ENCODE measurements at regions not wholly inside any gene's neighbourhood (a gene's known extent, or its start where the extent isn't known, plus 50 kb on each side); places are given as distances from the start of the nearest gene placed in this dataset.

DNA sequence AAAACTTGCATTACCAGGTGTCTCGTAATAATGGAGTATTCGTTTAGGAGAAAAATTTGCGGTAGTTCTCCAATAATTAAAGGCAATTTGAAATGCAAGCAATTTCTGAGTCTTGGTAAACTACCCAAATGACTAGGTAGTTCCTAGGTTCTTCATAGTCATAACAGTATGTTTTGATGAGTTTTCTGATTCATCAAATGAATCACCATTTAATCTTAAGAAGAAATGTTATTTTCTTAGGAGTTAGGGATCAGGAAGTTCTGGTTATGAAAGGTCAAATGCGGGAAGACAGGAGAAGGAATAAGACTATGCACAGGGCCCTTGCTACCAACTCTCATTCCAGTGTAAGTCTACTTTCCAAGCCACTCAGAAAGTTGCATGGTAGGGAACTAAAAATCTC is 221.5 kb upstream of the SOX9 start:
- no peak overlapping the region for H3K4me3 ChIP-seq (ENCODE audit: low read depth, poor library complexity, severe bottlenecking)
- no peak for TF ChIP-seq POLR2A (IDR thresholded peaks at IDR 0.05)
- TF ChIP-seq, protein P1, sequence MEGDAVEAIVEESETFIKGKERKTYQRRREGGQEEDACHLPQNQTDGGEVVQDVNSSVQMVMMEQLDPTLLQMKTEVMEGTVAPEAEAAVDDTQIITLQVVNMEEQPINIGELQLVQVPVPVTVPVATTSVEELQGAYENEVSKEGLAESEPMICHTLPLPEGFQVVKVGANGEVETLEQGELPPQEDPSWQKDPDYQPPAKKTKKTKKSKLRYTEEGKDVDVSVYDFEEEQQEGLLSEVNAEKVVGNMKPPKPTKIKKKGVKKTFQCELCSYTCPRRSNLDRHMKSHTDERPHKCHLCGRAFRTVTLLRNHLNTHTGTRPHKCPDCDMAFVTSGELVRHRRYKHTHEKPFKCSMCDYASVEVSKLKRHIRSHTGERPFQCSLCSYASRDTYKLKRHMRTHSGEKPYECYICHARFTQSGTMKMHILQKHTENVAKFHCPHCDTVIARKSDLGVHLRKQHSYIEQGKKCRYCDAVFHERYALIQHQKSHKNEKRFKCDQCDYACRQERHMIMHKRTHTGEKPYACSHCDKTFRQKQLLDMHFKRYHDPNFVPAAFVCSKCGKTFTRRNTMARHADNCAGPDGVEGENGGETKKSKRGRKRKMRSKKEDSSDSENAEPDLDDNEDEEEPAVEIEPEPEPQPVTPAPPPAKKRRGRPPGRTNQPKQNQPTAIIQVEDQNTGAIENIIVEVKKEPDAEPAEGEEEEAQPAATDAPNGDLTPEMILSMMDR (IDR thresholded peaks at IDR 0.05) = no peak
- intact Hi-C loops (cut with DNase I; ENCODE audit: low total_unique reads) = no loop called here
- 88 to 91% methylated on average over 4 of the region's 4 CpGs for WGBS, 2 donors
- DNase-seq (ENCODE audit: low spot score in 2 of 2) = no peak

DNA sequence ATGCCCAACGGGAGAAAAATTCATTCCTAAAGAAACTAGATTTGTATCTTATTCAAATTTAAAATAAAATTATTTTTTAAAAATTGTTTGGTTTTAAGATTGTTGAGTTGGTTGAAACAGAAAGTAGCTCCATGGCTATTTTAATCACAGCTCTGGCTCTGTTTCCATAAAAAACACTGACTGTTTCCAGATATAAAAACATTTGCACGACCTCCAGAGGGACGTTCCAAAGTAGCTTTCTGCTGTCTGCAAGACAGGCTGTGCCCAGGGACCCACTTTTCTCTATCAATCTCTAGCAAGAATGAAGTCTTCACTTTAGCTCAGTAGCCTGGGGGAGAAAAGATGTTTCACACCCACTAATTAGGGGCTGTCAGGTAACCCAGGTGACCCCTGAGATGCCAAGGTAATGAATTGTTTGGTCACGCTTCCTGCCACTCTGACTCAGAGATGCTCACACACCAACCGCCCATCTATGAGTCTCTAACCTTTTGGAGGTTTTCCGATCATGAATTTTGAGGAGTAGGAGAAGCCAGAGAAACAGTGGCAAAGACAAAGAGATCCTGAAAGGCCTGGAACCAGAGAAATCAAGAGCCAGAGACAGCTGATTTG is 220.1 kb upstream of the SOX9 start:
- DNase-seq (ENCODE audit: low spot score in 2 of 2) = no peak
- no peak overlapping the region for H3K4me3 ChIP-seq (ENCODE audit: low read depth, poor library complexity, severe bottlenecking)
- no peak for TF ChIP-seq POLR2A (IDR thresholded peaks at IDR 0.05)
- TF ChIP-seq, protein P1 (IDR thresholded peaks at IDR 0.05) = no peak
- 70 to 73% methylated on average over 6 of the region's 6 CpGs for WGBS, 2 donors
- intact Hi-C loops (cut with DNase I; ENCODE audit: low total_unique reads) = no loop called here

DNA sequence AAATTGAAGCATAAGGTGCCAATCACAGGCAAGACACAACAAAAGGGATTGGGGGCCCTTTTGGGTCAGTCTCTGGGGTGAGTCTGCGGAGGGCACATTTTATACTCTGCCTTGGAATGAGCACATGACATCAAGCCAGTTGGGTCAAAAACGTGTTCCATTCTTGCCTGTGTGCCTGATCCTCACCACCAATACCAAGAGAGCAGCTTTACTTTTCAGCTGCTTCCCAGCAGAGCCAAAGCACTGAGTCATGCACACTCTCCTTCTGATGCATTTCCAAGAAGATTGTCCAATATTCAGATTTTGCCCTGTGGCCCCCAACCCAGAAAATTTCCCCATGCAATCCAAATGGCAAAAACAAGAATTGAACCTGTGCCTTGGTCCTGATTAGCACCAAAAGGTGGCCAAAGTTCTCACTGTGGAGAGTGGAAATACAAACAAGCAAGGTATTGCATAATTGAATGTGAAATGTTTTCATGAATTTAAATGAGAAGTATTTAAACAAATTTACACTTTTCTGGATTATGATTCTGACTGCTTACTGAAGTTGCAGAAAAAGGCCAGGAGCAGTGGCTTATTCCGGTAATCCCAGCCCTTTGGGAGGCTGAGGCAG is 217.8 kb upstream of the SOX9 start:
- no peak for DNase-seq (ENCODE audit: low spot score in 2 of 2)
- TF ChIP-seq POLR2A (IDR thresholded peaks at IDR 0.05) = no peak
- no peak overlapping the region for H3K4me3 ChIP-seq (ENCODE audit: low read depth, poor library complexity, severe bottlenecking)
- WGBS, 2 donors = 50 to 60% methylated on average over 3 of the region's 3 CpGs
- intact Hi-C loops (cut with DNase I; ENCODE audit: low total_unique reads) = no loop called here

GRCh38 chr17:71905376-71906031 is 215.3 kb upstream of the SOX9 start:
- no peak for DNase-seq (ENCODE audit: low spot score in 2 of 2)
- no peak overlapping the region for H3K4me3 ChIP-seq (ENCODE audit: low read depth, poor library complexity, severe bottlenecking)
- 95 to 99% methylated on average over 3 of the region's 3 CpGs for WGBS, 2 donors
- TF ChIP-seq, protein P1 (IDR thresholded peaks at IDR 0.05) = no peak
- no peak for TF ChIP-seq POLR2A (IDR thresholded peaks at IDR 0.05)
- intact Hi-C loops (cut with DNase I; ENCODE audit: low total_unique reads) = no loop called here

- no peak for TF ChIP-seq POLR2A (IDR thresholded peaks at IDR 0.05)
- TF ChIP-seq, protein P1 (IDR thresholded peaks at IDR 0.05) = no peak
- DNase-seq (ENCODE audit: low spot score in 2 of 2) = no peak
- WGBS, 2 donors = 88% methylated on average over 5 of the region's 5 CpGs
- no peak overlapping the region for H3K4me3 ChIP-seq (ENCODE audit: low read depth, poor library complexity, severe bottlenecking)
- intact Hi-C loops (cut with DNase I; ENCODE audit: low total_unique reads) = no loop called here
Observed at GRCh38 chr17:71909155-71909554, 211.7 kb upstream of the SOX9 start.

GRCh38 chr17:71910002-71910401 is 210.8 kb upstream of the SOX9 start:
- DNase-seq (ENCODE audit: low spot score in 2 of 2) = no peak
- TF ChIP-seq POLR2A (IDR thresholded peaks at IDR 0.05) = no peak
- TF ChIP-seq, protein P1 (IDR thresholded peaks at IDR 0.05) = no peak
- WGBS, 2 donors = 73 to 74% methylated on average over 3 of the region's 3 CpGs
- intact Hi-C loops (cut with DNase I; ENCODE audit: low total_unique reads) = no loop called here
- no peak overlapping the region for H3K4me3 ChIP-seq (ENCODE audit: low read depth, poor library complexity, severe bottlenecking)
